ENCODE measurements at regions not wholly inside any gene's neighbourhood (a gene's known extent, or its start where the extent isn't known, plus 50 kb on each side); places are given as distances from the start of the nearest gene placed in this dataset.

DNA sequence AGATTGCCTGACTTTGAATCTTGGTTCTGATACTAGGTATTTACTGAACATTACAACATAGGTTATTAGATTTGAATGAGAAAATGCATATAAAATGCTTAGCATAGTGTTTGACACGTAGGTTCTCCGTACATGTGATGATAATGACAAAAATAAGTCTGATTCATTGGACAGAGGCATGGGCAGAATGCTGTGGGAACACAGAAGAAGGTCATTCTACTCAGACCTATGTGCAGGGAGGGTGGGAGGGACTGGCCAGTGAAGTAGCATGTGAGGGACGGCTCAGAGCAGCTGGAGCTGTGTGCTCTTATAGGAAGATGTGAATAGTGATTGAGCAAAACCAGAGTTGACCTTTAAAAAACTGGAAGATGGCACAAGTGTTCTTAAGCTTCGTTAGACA, 256.8 kb upstream of the RAG2 start:
- no peaks in the 10 kb centered on the region for H4K20me1 ChIP-seq (ENCODE audit: insufficient read depth, low read length)
- H3K4me1 ChIP-seq (ENCODE audit: insufficient read depth, low read length, poor library complexity, severe bottlenecking): no peaks in the 10 kb centered on the region
- H3K4me2 ChIP-seq (ENCODE audit: low read length): no peak overlapping the region
- no peak for TF ChIP-seq EZH2phosphoT487 (IDR thresholded peaks at IDR 0.05; ENCODE audit: borderline replicate concordance, low read depth, low read length)
- TF ChIP-seq, protein P1, sequence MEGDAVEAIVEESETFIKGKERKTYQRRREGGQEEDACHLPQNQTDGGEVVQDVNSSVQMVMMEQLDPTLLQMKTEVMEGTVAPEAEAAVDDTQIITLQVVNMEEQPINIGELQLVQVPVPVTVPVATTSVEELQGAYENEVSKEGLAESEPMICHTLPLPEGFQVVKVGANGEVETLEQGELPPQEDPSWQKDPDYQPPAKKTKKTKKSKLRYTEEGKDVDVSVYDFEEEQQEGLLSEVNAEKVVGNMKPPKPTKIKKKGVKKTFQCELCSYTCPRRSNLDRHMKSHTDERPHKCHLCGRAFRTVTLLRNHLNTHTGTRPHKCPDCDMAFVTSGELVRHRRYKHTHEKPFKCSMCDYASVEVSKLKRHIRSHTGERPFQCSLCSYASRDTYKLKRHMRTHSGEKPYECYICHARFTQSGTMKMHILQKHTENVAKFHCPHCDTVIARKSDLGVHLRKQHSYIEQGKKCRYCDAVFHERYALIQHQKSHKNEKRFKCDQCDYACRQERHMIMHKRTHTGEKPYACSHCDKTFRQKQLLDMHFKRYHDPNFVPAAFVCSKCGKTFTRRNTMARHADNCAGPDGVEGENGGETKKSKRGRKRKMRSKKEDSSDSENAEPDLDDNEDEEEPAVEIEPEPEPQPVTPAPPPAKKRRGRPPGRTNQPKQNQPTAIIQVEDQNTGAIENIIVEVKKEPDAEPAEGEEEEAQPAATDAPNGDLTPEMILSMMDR (conservative IDR thresholded peaks at IDR 0.05; ENCODE audit: low read length): no peak
- DNase-seq (ENCODE audit: low spot score): no peak
- H2AFZ ChIP-seq (ENCODE audit: low read length): no peak overlapping the region
- no peaks in the 10 kb centered on the region for H3K9me2 ChIP-seq (ENCODE audit: insufficient read depth, low read length)
- ChIA-PET CTCF (ENCODE audit: unreplicated experiment) (no interaction called here), POLR2A (no interaction called here)
- no peaks in the 10 kb centered on the region for H3K36me3 ChIP-seq (ENCODE audit: insufficient read depth, low read length)
- H3K9me3 ChIP-seq (ENCODE audit: low read length): no peaks in the 10 kb centered on the region
- H3K4me3 ChIP-seq (ENCODE audit: low read depth, low read length, poor library complexity, severe bottlenecking): no peak overlapping the region
- no peak overlapping the region for H3K27ac ChIP-seq (ENCODE audit: low read depth, low read length, poor library complexity, severe bottlenecking)
- no peaks in the 10 kb centered on the region for H3K79me2 ChIP-seq (ENCODE audit: insufficient read depth, low read depth, low read length)
- intact Hi-C loops (cut with micrococcal nuclease; ENCODE audit: unreplicated experiment): no loop called here
- BruUV-seq (replicated peaks): no TSS peak

DNA sequence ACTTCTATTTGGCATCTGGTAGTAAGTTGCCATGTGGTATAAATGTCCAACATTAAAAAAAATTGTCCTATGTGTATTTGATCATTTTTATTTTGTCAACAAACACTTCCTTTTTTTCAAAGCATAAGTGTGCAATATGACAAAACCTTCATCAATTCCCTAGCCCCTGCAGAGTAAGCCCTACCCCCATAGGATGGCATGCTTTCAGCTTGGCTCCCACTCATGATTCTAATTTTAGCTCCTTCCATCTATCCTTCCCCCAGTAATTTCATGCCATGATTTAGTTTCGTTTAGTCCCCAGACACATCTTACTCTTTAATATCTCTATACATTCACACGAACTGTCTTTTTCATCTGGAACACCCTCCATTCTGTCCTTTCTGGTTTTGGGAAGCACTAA, 250.6 kb upstream of the RAG2 start:
- H3K4me1 ChIP-seq (ENCODE audit: insufficient read depth, low read length, poor library complexity, severe bottlenecking): no peaks in the 10 kb centered on the region
- TF ChIP-seq, protein P1 (conservative IDR thresholded peaks at IDR 0.05; ENCODE audit: low read length): no peak
- TF ChIP-seq EZH2phosphoT487 (IDR thresholded peaks at IDR 0.05; ENCODE audit: borderline replicate concordance, low read depth, low read length): no peak
- H4K20me1 ChIP-seq (ENCODE audit: insufficient read depth, low read length): no peaks in the 10 kb centered on the region
- BruUV-seq (replicated peaks): no TSS peak
- POLR2A ChIA-PET: no interaction called here
- no peak overlapping the region for H3K4me2 ChIP-seq (ENCODE audit: low read length)
- no peaks in the 10 kb centered on the region for H3K79me2 ChIP-seq (ENCODE audit: insufficient read depth, low read depth, low read length)
- no peak overlapping the region for H3K4me3 ChIP-seq (ENCODE audit: low read depth, low read length, poor library complexity, severe bottlenecking)
- H3K36me3 ChIP-seq (ENCODE audit: insufficient read depth, low read length): no peaks in the 10 kb centered on the region
- CTCF ChIA-PET (ENCODE audit: unreplicated experiment): no interaction called here
- no peak overlapping the region for H2AFZ ChIP-seq (ENCODE audit: low read length)
- H3K27ac ChIP-seq (ENCODE audit: low read depth, low read length, poor library complexity, severe bottlenecking): no peak overlapping the region
- H3K9me3 ChIP-seq (ENCODE audit: low read length): no peaks in the 10 kb centered on the region
- no peak for DNase-seq (ENCODE audit: low spot score)
- H3K9me2 ChIP-seq (ENCODE audit: insufficient read depth, low read length): no peaks in the 10 kb centered on the region
- intact Hi-C loops (cut with micrococcal nuclease; ENCODE audit: unreplicated experiment): no loop called here

DNA sequence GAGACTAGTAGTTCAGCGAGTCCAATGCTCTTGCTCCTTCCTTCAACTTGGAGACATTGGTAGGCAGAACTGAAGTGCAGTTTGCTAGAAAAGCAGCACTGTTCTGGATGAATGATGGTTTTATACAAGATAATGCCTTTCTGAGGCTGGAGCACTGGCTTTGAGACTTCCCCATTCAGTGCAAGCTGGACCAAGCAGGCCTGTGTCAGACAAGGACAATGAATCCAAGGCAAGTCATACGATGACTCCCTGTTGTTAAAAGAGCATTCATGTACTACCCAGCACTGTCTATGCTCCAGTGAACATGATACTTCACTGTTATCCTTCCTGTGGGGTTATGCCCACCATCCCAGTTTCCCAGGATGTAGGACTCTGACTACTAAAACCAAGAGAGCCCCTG, 242.3 kb upstream of the RAG2 start:
- no peak for DNase-seq (ENCODE audit: low spot score)
- H4K20me1 ChIP-seq (ENCODE audit: insufficient read depth, low read length): no peaks in the 10 kb centered on the region
- no peaks in the 10 kb centered on the region for H3K36me3 ChIP-seq (ENCODE audit: insufficient read depth, low read length)
- no peak overlapping the region for H3K27ac ChIP-seq (ENCODE audit: low read depth, low read length, poor library complexity, severe bottlenecking)
- H3K9me3 ChIP-seq (ENCODE audit: low read length): no peaks in the 10 kb centered on the region
- no peaks in the 10 kb centered on the region for H3K9me2 ChIP-seq (ENCODE audit: insufficient read depth, low read length)
- no peak overlapping the region for H3K4me3 ChIP-seq (ENCODE audit: low read depth, low read length, poor library complexity, severe bottlenecking)
- intact Hi-C loops (cut with micrococcal nuclease; ENCODE audit: unreplicated experiment): no loop called here
- ChIA-PET POLR2A (no interaction called here), CTCF (ENCODE audit: unreplicated experiment) (no interaction called here)
- BruUV-seq (replicated peaks): no TSS peak
- no peaks in the 10 kb centered on the region for H3K79me2 ChIP-seq (ENCODE audit: insufficient read depth, low read depth, low read length)
- no peak overlapping the region for H3K4me2 ChIP-seq (ENCODE audit: low read length)
- no peaks in the 10 kb centered on the region for H3K4me1 ChIP-seq (ENCODE audit: insufficient read depth, low read length, poor library complexity, severe bottlenecking)
- H2AFZ ChIP-seq (ENCODE audit: low read length): no peak overlapping the region
- TF ChIP-seq, protein P1 (conservative IDR thresholded peaks at IDR 0.05; ENCODE audit: low read length): no peak
- TF ChIP-seq EZH2phosphoT487 (IDR thresholded peaks at IDR 0.05; ENCODE audit: borderline replicate concordance, low read depth, low read length): no peak

Measured in OCI-LY7 (cell line).